ENCODE measurements at regions not wholly inside any gene's neighbourhood (a gene's known extent, or its start where the extent isn't known, plus 50 kb on each side); places are given as distances from the start of the nearest gene placed in this dataset.

- TF ChIP-seq, protein P1, sequence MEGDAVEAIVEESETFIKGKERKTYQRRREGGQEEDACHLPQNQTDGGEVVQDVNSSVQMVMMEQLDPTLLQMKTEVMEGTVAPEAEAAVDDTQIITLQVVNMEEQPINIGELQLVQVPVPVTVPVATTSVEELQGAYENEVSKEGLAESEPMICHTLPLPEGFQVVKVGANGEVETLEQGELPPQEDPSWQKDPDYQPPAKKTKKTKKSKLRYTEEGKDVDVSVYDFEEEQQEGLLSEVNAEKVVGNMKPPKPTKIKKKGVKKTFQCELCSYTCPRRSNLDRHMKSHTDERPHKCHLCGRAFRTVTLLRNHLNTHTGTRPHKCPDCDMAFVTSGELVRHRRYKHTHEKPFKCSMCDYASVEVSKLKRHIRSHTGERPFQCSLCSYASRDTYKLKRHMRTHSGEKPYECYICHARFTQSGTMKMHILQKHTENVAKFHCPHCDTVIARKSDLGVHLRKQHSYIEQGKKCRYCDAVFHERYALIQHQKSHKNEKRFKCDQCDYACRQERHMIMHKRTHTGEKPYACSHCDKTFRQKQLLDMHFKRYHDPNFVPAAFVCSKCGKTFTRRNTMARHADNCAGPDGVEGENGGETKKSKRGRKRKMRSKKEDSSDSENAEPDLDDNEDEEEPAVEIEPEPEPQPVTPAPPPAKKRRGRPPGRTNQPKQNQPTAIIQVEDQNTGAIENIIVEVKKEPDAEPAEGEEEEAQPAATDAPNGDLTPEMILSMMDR (IDR thresholded peaks at IDR 0.05), result no peak
Observed at GRCh38 chr21:35226968-35227744, 178.1 kb upstream of the RUNX1 start.

GRCh38 chr21:35226328-35226727 is 177.2 kb upstream of the RUNX1 start:
- TF ChIP-seq, protein P1 (IDR thresholded peaks at IDR 0.05), result no peak

- TF ChIP-seq, protein P1 (IDR thresholded peaks at IDR 0.05), result no peak
Observed at GRCh38 chr21:35225573-35225972, 176.5 kb upstream of the RUNX1 start.

GRCh38 chr21:35223480-35224156 is 174.5 kb upstream of the RUNX1 start:
- TF ChIP-seq, protein P1 (IDR thresholded peaks at IDR 0.05), result no peak

- TF ChIP-seq, protein P1 (IDR thresholded peaks at IDR 0.05), result no peak
Observed at GRCh38 chr21:35222541-35222941, 173.4 kb upstream of the RUNX1 start.

- TF ChIP-seq, protein P1 (IDR thresholded peaks at IDR 0.05), result no peak
Observed at GRCh38 chr21:35222021-35222420, 172.9 kb upstream of the RUNX1 start.

DNA sequence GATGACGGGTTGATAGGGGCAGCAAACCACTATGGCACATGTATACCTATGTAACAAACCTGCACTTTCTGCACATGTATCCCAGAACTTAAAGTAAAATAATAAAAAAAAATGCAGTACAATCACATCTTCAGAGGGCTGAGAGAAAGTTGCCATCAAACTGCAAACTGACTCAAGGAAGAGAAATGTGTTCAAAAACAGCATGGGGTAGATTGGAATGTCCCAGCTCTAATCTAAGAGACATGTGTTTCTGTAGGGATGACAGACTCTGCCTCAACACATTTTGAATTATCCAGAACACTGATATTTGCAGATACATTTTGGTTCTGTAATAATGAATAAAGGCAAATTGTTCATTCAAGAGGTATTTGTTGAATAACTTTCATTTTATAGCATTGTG is 171.2 kb upstream of the RUNX1 start:
- TF ChIP-seq, protein P1 (IDR thresholded peaks at IDR 0.05), result no peak
